GM23338 (cell line): ENCODE measurements at regions not wholly inside any gene's neighbourhood (a gene's known extent, or its start where the extent isn't known, plus 50 kb on each side); places are given as distances from the start of the nearest gene placed in this dataset.

Experiments
- CREB1 ChIP-seq: fragments of 250-450 bp; sonication (Bioruptor Pico); IDR thresholded peaks from 2 replicates; pipeline ENCODE4 v1.5.0; 2020; ENCODE audit warnings: low read depth, mild to moderate bottlenecking, moderate library complexity
- CTCF ChIP-seq, 2 experiments: fragments of 200-600 bp in 1 of 2; sonication (generic) in 1 of 2; conservative IDR thresholded peaks; 2 replicates each; pipeline versions ENCODE4 v1.5.1 to v1.6.1; 2016 to 2017; ENCODE audit warnings: antibody characterized with exemption in 2 of 2, low read depth in 2 of 2, mild to moderate bottlenecking in 2 of 2, moderate library complexity in 1 of 2
- ETS1 ChIP-seq: IDR thresholded peaks from 2 replicates; pipeline ENCODE4 v1.6.1; 2016; ENCODE audit warnings: antibody characterized with exemption
- EZH2 ChIP-seq: fragments of 200-600 bp; sonication (generic); IDR thresholded peaks from one replicate; pipeline ENCODE4 v1.8.0; 2017; ENCODE audit warnings: antibody characterized with exemption, mild to moderate bottlenecking, low read depth; ENCODE audit not compliant: unreplicated experiment
- EZH2phosphoT487 ChIP-seq: fragments of 200-600 bp; sonication (generic); IDR thresholded peaks from one replicate; pipeline ENCODE4 v1.8.1; 2018; ENCODE audit warnings: antibody characterized with exemption; ENCODE audit not compliant: unreplicated experiment
- JUNB ChIP-seq: IDR thresholded peaks from one replicate; pipeline ENCODE4 v1.6.1; 2016; ENCODE audit warnings: antibody characterized with exemption; ENCODE audit not compliant: unreplicated experiment
- NANOG ChIP-seq: IDR thresholded peaks from 2 replicates; pipeline ENCODE4 v1.6.1; 2016; ENCODE audit warnings: antibody characterized with exemption, borderline replicate concordance
- POLR2AphosphoS5 ChIP-seq: IDR thresholded peaks from 2 replicates; pipeline ENCODE4 v1.6.1; 2016; ENCODE audit warnings: antibody characterized with exemption, low read depth
- REST ChIP-seq: IDR thresholded peaks from one replicate; pipeline ENCODE4 v1.6.1; 2018; ENCODE audit warnings: antibody characterized with exemption; ENCODE audit not compliant: unreplicated experiment
- STAT1 ChIP-seq: IDR thresholded peaks from one replicate; pipeline ENCODE4 v1.6.1; 2016; ENCODE audit warnings: antibody characterized with exemption; ENCODE audit not compliant: unreplicated experiment
- ZNF114 ChIP-seq: fragments of 250-450 bp; sonication (Bioruptor Pico); IDR thresholded peaks from 2 replicates; pipeline ENCODE4 v1.5.0; 2020; ENCODE audit warnings: mild to moderate bottlenecking, moderate library complexity
- ZNF331 ChIP-seq: fragments of 250-450 bp; sonication (Bioruptor Pico); IDR thresholded peaks from 2 replicates; pipeline ENCODE4 v1.5.0; 2020; ENCODE audit warnings: low read depth, mild to moderate bottlenecking, moderate library complexity
- ZNF462 ChIP-seq: fragments of 250-450 bp; sonication (Bioruptor Pico); IDR thresholded peaks from 2 replicates; pipeline ENCODE4 v1.5.0; 2020; ENCODE audit warnings: mild to moderate bottlenecking, moderate library complexity

- no peak for TF ChIP-seq CTCF (conservative IDR thresholded peaks at IDR 0.05; ENCODE audit: low read depth in 2 of 2)
- TF ChIP-seq STAT1 = no peak
- no peak for TF ChIP-seq EZH2
- TF ChIP-seq POLR2AphosphoS5 = no peak
- no peak for TF ChIP-seq EZH2phosphoT487
- TF ChIP-seq JUNB = no peak
- no peak for TF ChIP-seq NANOG
- no peak for TF ChIP-seq CREB1 (CRISPR knock-in tag)
- no peak for TF ChIP-seq ETS1
- no peak for TF ChIP-seq REST
- no peak for TF ChIP-seq ZNF114 (CRISPR knock-in tag)
- no peak for TF ChIP-seq ZNF331 (CRISPR knock-in tag)
- TF ChIP-seq ZNF462 (CRISPR knock-in tag) = no peak
These were observed 179.9 kb upstream of the RALGAPA2 start for GRCh38 chr20:20892328-20892727.
